Gastrocnemius medialis (tissue), 4 donors: ENCODE measurements at regions not wholly inside any gene's neighbourhood (a gene's known extent, or its start where the extent isn't known, plus 50 kb on each side); places are given as distances from the start of the nearest gene placed in this dataset.

Experiments used
- CTCF ChIP-seq, 5 experiments: fragments of 450-650 bp in 3 of 5; fragments of 200-600 bp in 2 of 5; sonication (generic) in 2 of 5; IDR thresholded peaks in 4 of 5; conservative IDR thresholded peaks in 1 of 5; 1 replicate in 4 of 5; 2 replicates in 1 of 5; pipeline ENCODE4 v1.5.1; 2016 to 2019; ENCODE audit warnings: antibody characterized with exemption in 5 of 5, mild to moderate bottlenecking in 3 of 5, moderate library complexity in 3 of 5
- POLR2A ChIP-seq, 2 donors: fragments of 450-650 bp; IDR thresholded peaks; one replicate each; pipeline ENCODE4 v1.6.1; 2017; ENCODE audit warnings: antibody characterized with exemption in 2 of 2, mild to moderate bottlenecking in 2 of 2, moderate library complexity in 2 of 2

DNA sequence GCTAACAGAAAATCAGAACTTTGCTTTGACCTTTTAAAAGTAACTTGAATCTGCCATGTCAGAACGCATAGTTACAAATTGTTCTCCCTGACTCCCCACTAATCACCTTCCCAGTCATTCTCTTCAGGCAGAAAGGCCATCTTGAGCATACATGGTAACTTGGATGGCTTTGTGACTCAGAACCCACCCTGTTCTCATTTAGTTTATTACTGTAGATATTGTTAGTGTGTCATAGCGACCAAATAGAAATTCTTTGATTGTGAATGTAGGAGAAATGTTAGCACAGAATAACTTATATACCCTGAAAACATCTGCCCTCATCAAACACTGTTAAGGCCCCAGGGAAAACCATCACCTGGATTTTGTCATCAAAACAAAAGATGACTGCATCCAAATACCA, 382.0 kb downstream of the MAGEB5 start:
- no peak for TF ChIP-seq CTCF (IDR thresholded peaks at IDR 0.05 in 4 of 5, conservative IDR thresholded peaks at IDR 0.05 in 1 of 5)
- no peak for TF ChIP-seq POLR2A (IDR thresholded peaks at IDR 0.05)
